Aorta (tissue), 5 donors: ENCODE measurements at regions not wholly inside any gene's neighbourhood (a gene's known extent, or its start where the extent isn't known, plus 50 kb on each side); places are given as distances from the start of the nearest gene placed in this dataset.

Experiments used
- ATAC-seq: fragments of 200-7000 bp; cut with Tn5 transposase; one replicate; pipeline ENCODE4 v1.9.1; 2022; ENCODE audit warnings: moderate library complexity; ENCODE audit not compliant: low FRiP score
- DNase-seq, 2 donors: peaks; one replicate each; pipeline ENCODE4 v3.0.0-alpha.2; 2020
- H3K27ac ChIP-seq, 2 donors: one replicate each; pipeline ENCODE4 v1.5.1; 2013; ENCODE audit warnings: low read length in 2 of 2, mild to moderate bottlenecking in 2 of 2, moderate library complexity in 2 of 2, control low read depth in 1 of 2, inconsistent platforms in 1 of 2, low read depth in 1 of 2
- H3K27me3 ChIP-seq, 2 donors: one replicate each; pipeline ENCODE4 v1.6.1; 2013; ENCODE audit warnings: control low read depth in 1 of 2, low read length in 1 of 2, mild to moderate bottlenecking in 1 of 2, moderate library complexity in 1 of 2; ENCODE audit not compliant: insufficient read depth in 2 of 2, control insufficient read depth in 1 of 2
- H3K36me3 ChIP-seq, 2 donors: one replicate each; pipeline ENCODE4 v1.6.1; 2013; ENCODE audit warnings: control low read depth in 1 of 2, low read length in 1 of 2, mild to moderate bottlenecking in 1 of 2; ENCODE audit not compliant: insufficient read depth in 2 of 2, control insufficient read depth in 1 of 2
- H3K4me1 ChIP-seq, 2 donors: one replicate each; pipeline ENCODE4 v1.6.1; 2013; ENCODE audit warnings: low read length in 2 of 2, control low read depth in 1 of 2, mild to moderate bottlenecking in 1 of 2, moderate library complexity in 1 of 2; ENCODE audit not compliant: insufficient read depth in 2 of 2, control insufficient read depth in 1 of 2
- H3K4me3 ChIP-seq, 2 donors: one replicate each; pipeline ENCODE4 v1.5.1; 2013; ENCODE audit warnings: low read length in 2 of 2, control low read depth in 1 of 2, mild to moderate bottlenecking in 1 of 2
- H3K9me3 ChIP-seq: one replicate; pipeline ENCODE4 v1.6.1; 2013; ENCODE audit warnings: mild to moderate bottlenecking, low read length; ENCODE audit not compliant: control insufficient read depth
- WGBS, 2 donors: extraction: QIAGEN DNeasy Blood & Tissue Kit; methylation state at CpG; one replicate each; pipeline ENCODE4 v1.1.7; 2013; 5-methylcytosine and 5-hydroxymethylcytosine counted together
- intact Hi-C, 2 donors: fragments of 100-400 bp; cut with DNase I; formaldehyde crosslinking; loops; one replicate each; pipeline versions ENCODE4 v1.14.2 to v1.15.0; 2022
- donor health status: healthy with polysubstance abuse.
- donor health status: Bipolar disorder and iron deficiency.
- donor health status: DM: no; HTN: no; CAD: no.
- donor health status: DM: no; HTN: no; CAD: no.
- donor health status: DM: yes; HTN: yes; CAD: no.

DNA sequence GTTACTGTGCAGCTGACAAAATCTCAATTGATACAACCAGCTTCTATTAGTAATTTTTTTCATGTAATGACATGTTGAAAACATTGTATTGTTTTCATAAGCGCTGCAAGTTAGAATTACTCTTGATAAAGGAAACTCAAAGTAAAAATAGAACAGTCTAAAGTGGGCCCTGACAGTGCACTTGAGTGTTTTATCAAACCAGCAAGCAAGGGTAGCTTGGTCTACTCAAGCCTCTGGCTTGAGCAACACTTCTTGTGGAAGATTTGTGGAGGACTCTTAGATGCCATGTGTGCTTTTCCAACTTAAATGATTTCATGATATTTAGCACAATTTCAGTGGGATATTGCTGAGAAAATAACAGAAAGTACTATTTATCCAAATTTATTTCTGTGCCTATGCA, 575.7 kb upstream of the ZNF717 start:
- intact Hi-C loops = no loop called here
- no peak overlapping the region for H3K27ac ChIP-seq
- no peaks in the 10 kb centered on the region for H3K36me3 ChIP-seq
- H3K9me3 ChIP-seq = no peaks in the 10 kb centered on the region
- DNase-seq (no peak), ATAC-seq (no peak)
- 16% methylated on average over 1 of the region's 1 CpG for WGBS, 2 donors
- no peak overlapping the region for H3K4me3 ChIP-seq
- no peaks in the 10 kb centered on the region for H3K4me1 ChIP-seq
- no peaks in the 10 kb centered on the region for H3K27me3 ChIP-seq

DNA sequence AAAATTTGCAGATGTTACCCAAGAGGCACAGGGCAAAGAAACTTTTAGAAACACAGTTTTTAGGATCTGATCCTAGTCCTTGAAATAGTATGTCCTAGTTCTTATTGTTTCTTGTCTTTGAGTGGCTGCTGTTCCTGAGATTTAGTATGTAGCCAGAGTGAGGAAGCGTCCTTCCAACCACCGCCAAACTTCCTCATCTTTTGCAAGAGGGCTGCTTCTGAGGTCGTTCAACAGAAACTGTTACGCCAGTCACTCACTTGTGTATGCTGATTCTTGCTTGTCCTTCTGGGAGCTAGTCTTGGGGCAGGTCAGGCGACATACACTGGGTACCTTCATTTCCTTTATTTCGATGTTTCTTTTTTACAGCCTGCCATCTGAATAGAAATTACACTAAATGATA, 577.3 kb upstream of the ZNF717 start:
- WGBS, 2 donors = 88 to 91% methylated on average over 6 of the region's 6 CpGs
- intact Hi-C loops = no loop called here
- Histone ChIP-seq H3K4me1 (no peaks in the 10 kb centered on the region), H3K27me3 (no peaks in the 10 kb centered on the region), H3K9me3 (no peaks in the 10 kb centered on the region), H3K27ac (no peak overlapping the region), H3K36me3 (no peaks in the 10 kb centered on the region), H3K4me3 (no peak overlapping the region)
- DNase-seq (no peak), ATAC-seq (no peak)

DNA sequence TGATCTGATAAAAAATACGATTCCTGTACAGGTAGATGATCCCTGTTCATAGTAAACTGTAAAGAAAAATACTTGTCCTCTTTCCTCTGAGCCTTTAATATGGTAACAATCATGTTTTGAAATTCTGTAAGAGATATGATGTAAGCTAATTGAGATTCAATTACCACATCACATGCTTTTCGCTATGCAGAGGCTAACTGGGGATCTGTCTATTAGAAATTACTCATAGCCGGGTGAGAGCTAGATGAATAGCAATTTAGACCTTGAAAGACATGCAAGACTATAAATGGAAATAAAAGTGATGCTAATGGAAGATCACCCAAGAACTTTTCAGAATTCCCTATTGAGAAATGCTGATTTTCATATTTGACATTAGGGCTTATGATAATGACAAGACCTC, 579.9 kb upstream of the ZNF717 start:
- DNase-seq = no peak
- WGBS, 2 donors = 93 to 97% methylated on average over 3 of the region's 3 CpGs

DNA sequence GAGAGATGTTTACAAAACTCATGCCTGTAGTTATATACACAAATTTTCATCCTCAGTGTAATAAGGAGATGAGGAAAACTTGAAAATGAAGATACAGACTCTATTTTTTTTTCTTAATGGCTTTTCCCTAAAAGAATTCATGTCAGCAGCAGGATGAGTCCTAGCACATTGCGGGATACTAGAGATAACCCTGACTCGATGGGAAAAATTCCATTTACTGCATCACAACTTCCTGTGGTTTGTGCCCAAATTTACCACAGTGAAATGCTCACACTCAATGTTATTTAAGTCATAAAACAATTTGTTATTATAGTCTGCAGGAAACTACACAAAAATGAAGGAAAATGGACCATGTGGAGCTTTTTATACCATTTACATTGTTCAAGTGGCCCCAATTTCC, 581.9 kb upstream of the ZNF717 start:
- Histone ChIP-seq H3K36me3 (no peaks in the 10 kb centered on the region), H3K27me3 (peaks cover 0 to 2% of the 10 kb centered on the region in 2 donors), H3K27ac (no peak overlapping the region), H3K4me3 (no peak overlapping the region), H3K4me1 (no peaks in the 10 kb centered on the region), H3K9me3 (no peaks in the 10 kb centered on the region)
- WGBS, 2 donors = 30 to 39% methylated on average over 2 of the region's 2 CpGs
- DNase-seq (no peak), ATAC-seq (no peak)
- intact Hi-C loops = no loop called here

More for the DNA sequence above, 579.9 kb upstream of the ZNF717 start:
- H3K27me3 ChIP-seq = peaks cover 0 to 2% of the 10 kb centered on the region in 2 donors
- no peak overlapping the region for H3K27ac ChIP-seq
- H3K9me3 ChIP-seq = no peaks in the 10 kb centered on the region
- no peaks in the 10 kb centered on the region for H3K36me3 ChIP-seq
- intact Hi-C loops = no loop called here
- no peak for ATAC-seq
- no peak overlapping the region for H3K4me3 ChIP-seq
- H3K4me1 ChIP-seq = no peaks in the 10 kb centered on the region

DNA sequence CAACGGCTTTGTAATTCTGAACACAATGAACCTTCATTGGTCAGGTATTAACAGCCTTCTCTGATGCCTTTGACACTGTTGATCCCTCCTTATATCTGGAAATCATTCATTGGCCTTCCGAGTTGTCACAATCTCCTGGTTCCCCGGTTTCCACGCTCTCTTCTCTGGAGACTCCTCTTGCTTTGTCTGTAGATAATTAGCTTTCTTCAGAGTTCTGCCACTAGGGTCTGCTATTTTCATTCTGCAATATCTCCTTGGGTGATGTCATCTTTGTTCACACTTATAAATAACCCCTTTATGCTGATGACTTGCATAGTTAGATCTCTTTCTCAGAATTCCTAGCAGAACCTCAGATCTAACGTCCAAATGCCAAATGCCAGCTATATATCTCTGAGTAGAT, 583.8 kb upstream of the ZNF717 start:
- H3K27ac ChIP-seq = no peak overlapping the region
- no peak for ATAC-seq
- no peak overlapping the region for H3K4me3 ChIP-seq
- no peaks in the 10 kb centered on the region for H3K9me3 ChIP-seq
- no peaks in the 10 kb centered on the region for H3K36me3 ChIP-seq
- intact Hi-C loops = no loop called here
- H3K4me1 ChIP-seq = no peaks in the 10 kb centered on the region
- WGBS, 2 donors = 66 to 71% methylated on average over 5 of the region's 5 CpGs
- peaks cover 0 to 2% of the 10 kb centered on the region in 2 donors for H3K27me3 ChIP-seq
- no peak for DNase-seq

DNA sequence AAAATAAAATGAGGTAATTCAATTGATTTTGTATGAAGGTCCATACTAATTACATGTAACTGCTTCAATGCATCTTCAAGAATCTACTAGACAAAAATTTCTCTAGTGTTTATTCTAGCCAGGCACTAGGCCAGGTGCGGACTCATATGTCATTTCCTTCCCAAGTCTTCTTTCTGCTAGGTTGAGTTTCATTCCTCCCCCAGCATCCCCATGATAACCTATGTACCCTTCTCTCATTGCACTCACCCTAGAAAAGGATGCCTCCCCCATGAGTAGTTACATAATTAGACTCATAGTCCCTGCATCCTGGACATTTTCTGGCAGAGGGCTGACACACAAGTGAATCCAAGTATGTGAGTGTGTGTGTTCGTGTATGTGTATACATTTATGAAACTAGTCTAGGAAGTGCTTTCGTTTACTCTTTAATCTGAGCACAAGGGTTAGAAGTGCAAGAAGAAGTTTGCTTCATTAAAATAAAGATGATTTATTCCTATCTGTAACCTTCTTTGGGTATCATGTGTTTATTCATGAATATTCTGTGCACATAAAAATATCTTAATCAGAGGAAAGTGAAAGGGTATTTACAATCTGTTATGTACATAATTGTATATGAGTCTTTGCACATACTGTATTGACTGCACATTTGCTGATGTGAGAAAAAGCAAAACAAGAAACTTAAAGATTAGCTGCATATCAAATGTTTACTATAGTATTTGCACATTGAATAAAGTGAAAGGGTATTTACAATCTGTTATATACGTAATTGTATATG, 585.6 kb upstream of the ZNF717 start:
- H3K9me3 ChIP-seq = no peaks in the 10 kb centered on the region
- no peak overlapping the region for H3K27ac ChIP-seq
- ATAC-seq = no peak
- no peak overlapping the region for H3K4me3 ChIP-seq
- H3K27me3 ChIP-seq = peaks cover 0 to 2% of the 10 kb centered on the region in 2 donors
- intact Hi-C loops = no loop called here
- no peak for DNase-seq
- no peaks in the 10 kb centered on the region for H3K4me1 ChIP-seq
- 86 to 87% methylated on average over 4 of the region's 4 CpGs for WGBS, 2 donors
- H3K36me3 ChIP-seq = no peaks in the 10 kb centered on the region

DNA sequence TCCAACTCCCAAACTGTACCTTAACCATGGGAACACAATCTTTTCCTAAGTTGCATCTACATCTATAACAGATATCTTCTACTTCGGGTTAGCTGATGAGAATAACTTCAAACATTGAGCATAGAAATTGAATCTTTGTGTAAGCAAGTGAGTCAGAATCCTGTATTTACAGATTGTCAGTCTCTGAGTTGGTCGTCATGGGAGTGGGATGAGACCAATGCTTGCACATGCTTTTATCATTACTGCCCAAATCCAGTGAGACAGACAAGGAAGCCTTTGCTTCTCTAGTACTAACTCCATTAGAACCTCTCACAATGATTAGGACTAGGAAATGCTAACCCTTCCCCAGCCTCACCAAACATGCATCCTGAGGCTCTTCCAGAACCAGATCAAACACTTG, 587.1 kb upstream of the ZNF717 start:
- ATAC-seq (no peak), DNase-seq (no peak)
- peaks cover 0 to 2% of the 10 kb centered on the region in 2 donors for H3K27me3 ChIP-seq
- WGBS, 2 donors = 80 to 87% methylated on average over 2 of the region's 2 CpGs
- no peak overlapping the region for H3K27ac ChIP-seq
- H3K4me3 ChIP-seq = no peak overlapping the region
- no peaks in the 10 kb centered on the region for H3K9me3 ChIP-seq
- no peaks in the 10 kb centered on the region for H3K4me1 ChIP-seq
- no peaks in the 10 kb centered on the region for H3K36me3 ChIP-seq
- intact Hi-C loops = no loop called here

DNA sequence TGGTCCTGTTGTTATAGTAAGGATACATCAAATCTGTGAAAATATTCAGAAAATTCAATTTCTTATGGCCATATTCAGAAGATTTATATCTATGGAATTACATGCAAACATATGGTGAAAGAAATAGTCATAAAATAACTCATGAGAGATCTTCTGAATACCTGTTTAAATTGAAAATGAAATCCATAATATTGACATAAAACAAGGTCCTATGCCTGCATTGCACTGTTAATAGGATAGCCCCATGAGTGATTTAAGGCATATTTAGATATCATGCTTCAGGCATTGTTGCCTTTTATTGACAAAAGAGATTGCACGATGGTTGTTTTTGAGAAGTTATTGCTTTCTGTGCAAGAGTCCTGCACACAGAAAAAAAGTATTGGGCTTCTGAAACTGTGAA, 591.7 kb upstream of the ZNF717 start:
- Histone ChIP-seq H3K9me3 (no peaks in the 10 kb centered on the region), H3K27ac (no peak overlapping the region), H3K36me3 (no peaks in the 10 kb centered on the region), H3K27me3 (no peaks in the 10 kb centered on the region), H3K4me3 (no peak overlapping the region), H3K4me1 (no peaks in the 10 kb centered on the region)
- intact Hi-C loops = no loop called here
- DNase-seq = no peak
- ATAC-seq = no peak
- WGBS, 2 donors = 74 to 78% methylated on average over 1 of the region's 1 CpG

DNA sequence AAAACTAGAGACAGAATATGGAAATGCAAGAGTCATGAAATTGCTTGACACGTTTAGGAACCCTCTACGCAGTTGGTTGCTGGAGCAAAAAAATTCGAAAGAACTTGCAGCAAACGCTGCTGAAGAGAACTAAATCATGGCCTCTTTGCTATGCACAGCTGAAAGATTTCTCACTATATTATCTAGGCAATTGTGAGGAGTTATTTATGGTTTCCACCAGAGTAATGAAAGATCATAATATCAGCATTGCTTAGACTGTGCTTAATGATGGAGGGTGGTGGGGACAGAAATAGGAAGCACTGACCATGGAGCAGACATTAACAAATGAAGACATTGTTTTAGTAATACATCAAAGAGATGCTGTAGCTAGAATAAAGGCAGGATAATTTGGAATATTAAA, 593.4 kb upstream of the ZNF717 start:
- Histone ChIP-seq H3K36me3 (no peaks in the 10 kb centered on the region), H3K9me3 (no peaks in the 10 kb centered on the region), H3K27ac (no peak overlapping the region), H3K4me1 (no peaks in the 10 kb centered on the region), H3K4me3 (no peak overlapping the region), H3K27me3 (no peaks in the 10 kb centered on the region)
- 41 to 63% methylated on average over 4 of the region's 4 CpGs for WGBS, 2 donors
- no peak for ATAC-seq
- DNase-seq = no peak
- intact Hi-C loops = no loop called here
